PC-9 (cell line): ENCODE measurements at regions not wholly inside any gene's neighbourhood (a gene's known extent, or its start where the extent isn't known, plus 50 kb on each side); places are given as distances from the start of the nearest gene placed in this dataset.

ENCODE experiments used
- CTCF ChIP-seq: fragments of 200-600 bp; sonication (generic); conservative IDR thresholded peaks from 2 replicates; pipeline ENCODE4 v1.6.1; 2017; ENCODE audit warnings: mixed run types, antibody characterized with exemption, mild to moderate bottlenecking, moderate library complexity
- EZH2 ChIP-seq: fragments of 200-600 bp; sonication (generic); IDR thresholded peaks from 2 replicates; pipeline ENCODE4 v1.8.0; 2017; ENCODE audit warnings: antibody characterized with exemption, low read depth

GRCh38 chr5:62922191-62922590, 343.6 kb downstream of the LRRC70 start:
- no peak for TF ChIP-seq CTCF
- TF ChIP-seq EZH2 = no peak
